HL-60 (cell line): ENCODE measurements at regions not wholly inside any gene's neighbourhood (a gene's known extent, or its start where the extent isn't known, plus 50 kb on each side); places are given as distances from the start of the nearest gene placed in this dataset.

Experiments used
- DNase-seq, 2 experiments: peaks; one replicate each; pipeline ENCODE4 v3.0.0-alpha.2; 2010 to 2020; ENCODE audit warnings: low read depth in 1 of 2, low spot score in 1 of 2
- H3K27ac ChIP-seq: fragments of 250-450 bp; sonication (Bioruptor Pico); replicated peaks from 2 replicates; pipeline ENCODE4 v1.5.1; 2020; ENCODE audit warnings: mild to moderate bottlenecking, moderate library complexity
- H3K27me3 ChIP-seq: fragments of 250-450 bp; sonication (Bioruptor Pico); 2 replicates; pipeline ENCODE4 v1.5.1; 2021; ENCODE audit warnings: mild to moderate bottlenecking, moderate library complexity; ENCODE audit not compliant: insufficient read depth, poor library complexity, severe bottlenecking
- H3K4me3 ChIP-seq: replicated peaks from 2 replicates; pipeline ENCODE4 v1.5.1; 2011; ENCODE audit warnings: mild to moderate bottlenecking, control low read depth, low read length; ENCODE audit not compliant: insufficient read depth
- CTCF ChIP-seq: IDR thresholded peaks from one replicate; pipeline ENCODE4 v1.5.1; 2011; ENCODE audit warnings: low read length, control low read depth, inconsistent platforms; ENCODE audit not compliant: insufficient read depth
- GABPA ChIP-seq: IDR thresholded peaks from 2 replicates; pipeline ENCODE4 v1.6.1; 2012; ENCODE audit warnings: low read depth
- POLR2AphosphoS5 ChIP-seq: IDR thresholded peaks from 2 replicates; pipeline ENCODE4 v1.6.1; 2012; ENCODE audit warnings: low read depth
- REST ChIP-seq: IDR thresholded peaks from 2 replicates; pipeline ENCODE4 v1.6.1; 2012; ENCODE audit warnings: low read depth; ENCODE audit not compliant: insufficient replicate concordance
- SPI1 ChIP-seq: IDR thresholded peaks from 2 replicates; pipeline ENCODE4 v1.6.1; 2012; ENCODE audit warnings: low read depth, mild to moderate bottlenecking, borderline replicate concordance

GRCh38 chr16:55014022-55014421 lies 83.4 kb downstream of the IRX5 start:
- Histone ChIP-seq H3K27me3 (no peaks in the 10 kb centered on the region), H3K4me3 (no peak overlapping the region), H3K27ac (no peak overlapping the region)
- no peak for DNase-seq
- no peak for TF ChIP-seq SPI1
- no peak for TF ChIP-seq REST
- no peak for TF ChIP-seq CTCF
- TF ChIP-seq GABPA: no peak
- TF ChIP-seq POLR2AphosphoS5: no peak

- H3K27ac ChIP-seq: no peak overlapping the region
- H3K4me3 ChIP-seq: no peak overlapping the region
- TF ChIP-seq GABPA: no peak
- TF ChIP-seq SPI1: no peak
- no peak for TF ChIP-seq REST
- no peak for TF ChIP-seq CTCF
- no peak for TF ChIP-seq POLR2AphosphoS5
- H3K27me3 ChIP-seq: no peaks in the 10 kb centered on the region
- no peak for DNase-seq
These were observed 84.7 kb downstream of the IRX5 start for GRCh38 chr16:55015181-55015913.

- no peak overlapping the region for H3K4me3 ChIP-seq
- DNase-seq: no peak
- no peak overlapping the region for H3K27ac ChIP-seq
- H3K27me3 ChIP-seq: no peaks in the 10 kb centered on the region
- TF ChIP-seq CTCF (no peak), GABPA (no peak), POLR2AphosphoS5 (no peak), SPI1 (no peak), REST (no peak)
These were observed 85.8 kb downstream of the IRX5 start for GRCh38 chr16:55016515-55016914.
